Mesothelial cell of epicardium (in vitro differentiated cells): ENCODE measurements at regions not wholly inside any gene's neighbourhood (a gene's known extent, or its start where the extent isn't known, plus 50 kb on each side); places are given as distances from the start of the nearest gene placed in this dataset.

Experiments used
- DNase-seq, 2 experiments: peaks; one replicate each; pipeline ENCODE4 v3.0.0; 2021; ENCODE audit warnings: low spot score in 2 of 2; ENCODE audit not compliant: unreplicated experiment in 2 of 2
- H3K27ac Mint-ChIP-seq: 2 replicates; pipeline ENCODE4 v1.8.0; 2021; ENCODE audit warnings: mixed read lengths
- H3K27me3 Mint-ChIP-seq: 2 replicates; pipeline ENCODE4 v1.8.0; 2021; ENCODE audit warnings: low read depth, mixed read lengths
- H3K36me3 Mint-ChIP-seq: 2 replicates; pipeline ENCODE4 v1.8.0; 2021; ENCODE audit warnings: mixed read lengths
- H3K4me1 Mint-ChIP-seq: 2 replicates; pipeline ENCODE4 v1.8.0; 2021; ENCODE audit warnings: mixed read lengths
- H3K4me3 Mint-ChIP-seq: 2 replicates; pipeline ENCODE4 v1.8.0; 2021; ENCODE audit warnings: mild to moderate bottlenecking, moderate library complexity, mixed read lengths
- H3K9me3 Mint-ChIP-seq: 2 replicates; pipeline ENCODE4 v1.8.0; 2021; ENCODE audit warnings: mixed read lengths
- CTCF ChIP-seq: fragments of 200-600 bp; sonication (generic); IDR thresholded peaks from one replicate; pipeline ENCODE4 v1.5.0; 2021; ENCODE audit warnings: antibody characterized with exemption; ENCODE audit not compliant: unreplicated experiment

GRCh38 chr1:164086832-164087231, 472.2 kb upstream of the PBX1 start:
- TF ChIP-seq CTCF = no peak
- Mint-ChIP-seq H3K27ac (no peak overlapping the region), H3K4me1 (peaks cover 13% of the 10 kb centered on the region), H3K36me3 (peaks cover 4% of the 10 kb centered on the region), H3K27me3 (no peaks in the 10 kb centered on the region), H3K9me3 (peaks cover 5% of the 10 kb centered on the region), H3K4me3 (no peak overlapping the region)
- no peak for DNase-seq

- TF ChIP-seq CTCF = no peak
- Mint-ChIP-seq H3K27ac (no peak overlapping the region), H3K27me3 (no peaks in the 10 kb centered on the region), H3K4me3 (no peak overlapping the region), H3K4me1 (peaks cover 13% of the 10 kb centered on the region), H3K9me3 (peaks cover 13% of the 10 kb centered on the region), H3K36me3 (peaks cover 4% of the 10 kb centered on the region)
- DNase-seq = no peak
Observed at GRCh38 chr1:164087906-164088453, 471.0 kb upstream of the PBX1 start.

- Mint-ChIP-seq H3K4me1 (peaks cover 7% of the 10 kb centered on the region), H3K27ac (no peak overlapping the region), H3K36me3 (peaks cover 13% of the 10 kb centered on the region), H3K4me3 (no peak overlapping the region), H3K9me3 (peaks cover 33% of the 10 kb centered on the region), H3K27me3 (no peaks in the 10 kb centered on the region)
- no peak for TF ChIP-seq CTCF
- DNase-seq = no peak
Observed at GRCh38 chr1:164092603-164093353, 466.2 kb upstream of the PBX1 start.

- DNase-seq = no peak
- peaks cover 34% of the 10 kb centered on the region for H3K9me3 Mint-ChIP-seq
- H3K4me1 Mint-ChIP-seq = no peaks in the 10 kb centered on the region
Observed at GRCh38 chr1:164093543-164093942, 465.4 kb upstream of the PBX1 start.

GRCh38 chr1:164101802-164102201, 457.2 kb upstream of the PBX1 start:
- H3K27me3 Mint-ChIP-seq = no peaks in the 10 kb centered on the region
- no peaks in the 10 kb centered on the region for H3K36me3 Mint-ChIP-seq
- TF ChIP-seq CTCF = no peak
- no peak overlapping the region for H3K27ac Mint-ChIP-seq
- H3K4me1 Mint-ChIP-seq = no peaks in the 10 kb centered on the region
- DNase-seq = no peak
- H3K4me3 Mint-ChIP-seq = no peak overlapping the region
- H3K9me3 Mint-ChIP-seq = peaks cover 24% of the 10 kb centered on the region

More at GRCh38 chr1:164093543-164093942, 465.4 kb upstream of the PBX1 start:
- Mint-ChIP-seq H3K27me3 (no peaks in the 10 kb centered on the region), H3K36me3 (peaks cover 13% of the 10 kb centered on the region), H3K27ac (no peak overlapping the region), H3K4me3 (no peak overlapping the region)
- TF ChIP-seq CTCF = no peak
